ENCODE measurements at regions not wholly inside any gene's neighbourhood (a gene's known extent, or its start where the extent isn't known, plus 50 kb on each side); places are given as distances from the start of the nearest gene placed in this dataset.
"Not testable (repeated sequence)": the region's sequence is repeated elsewhere in the genome, so short reads cannot be mapped to it uniquely, and the experiment has no call there.

- H3K4me3 ChIP-seq (ENCODE audit: low read depth, low read length), result no peak overlapping the region
- H3K36me3 ChIP-seq (replicated peaks), result no peaks in the 10 kb centered on the region
- no peaks in the 10 kb centered on the region for H3K27me3 ChIP-seq (replicated peaks)
- DNase-seq, result no peak
- H3K27ac ChIP-seq, result no peak overlapping the region
- TF ChIP-seq, protein P1, sequence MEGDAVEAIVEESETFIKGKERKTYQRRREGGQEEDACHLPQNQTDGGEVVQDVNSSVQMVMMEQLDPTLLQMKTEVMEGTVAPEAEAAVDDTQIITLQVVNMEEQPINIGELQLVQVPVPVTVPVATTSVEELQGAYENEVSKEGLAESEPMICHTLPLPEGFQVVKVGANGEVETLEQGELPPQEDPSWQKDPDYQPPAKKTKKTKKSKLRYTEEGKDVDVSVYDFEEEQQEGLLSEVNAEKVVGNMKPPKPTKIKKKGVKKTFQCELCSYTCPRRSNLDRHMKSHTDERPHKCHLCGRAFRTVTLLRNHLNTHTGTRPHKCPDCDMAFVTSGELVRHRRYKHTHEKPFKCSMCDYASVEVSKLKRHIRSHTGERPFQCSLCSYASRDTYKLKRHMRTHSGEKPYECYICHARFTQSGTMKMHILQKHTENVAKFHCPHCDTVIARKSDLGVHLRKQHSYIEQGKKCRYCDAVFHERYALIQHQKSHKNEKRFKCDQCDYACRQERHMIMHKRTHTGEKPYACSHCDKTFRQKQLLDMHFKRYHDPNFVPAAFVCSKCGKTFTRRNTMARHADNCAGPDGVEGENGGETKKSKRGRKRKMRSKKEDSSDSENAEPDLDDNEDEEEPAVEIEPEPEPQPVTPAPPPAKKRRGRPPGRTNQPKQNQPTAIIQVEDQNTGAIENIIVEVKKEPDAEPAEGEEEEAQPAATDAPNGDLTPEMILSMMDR (IDR thresholded peaks at IDR 0.05; ENCODE audit: low read depth, low read length, missing control alignments), result no peak
- in situ Hi-C loops (cut with HindIII; ENCODE audit: low pct_ligation_motif_present, low sequenced_read_pairs), result no loop called here
These were observed 109.9 kb upstream of the CAB39 start for GRCh38 chr2:230602562-230603230.

GRCh38 chr2:230603317-230603716 is 109.3 kb upstream of the CAB39 start:
- H3K27ac ChIP-seq; H3K4me3 ChIP-seq (ENCODE audit: low read depth, low read length); H3K27me3 ChIP-seq (replicated peaks); DNase-seq; in situ Hi-C loops (cut with HindIII; ENCODE audit: low pct_ligation_motif_present, low sequenced_read_pairs); H3K36me3 ChIP-seq (replicated peaks): not testable (repeated sequence)

- H3K4me3 ChIP-seq (ENCODE audit: low read depth, low read length); in situ Hi-C loops (cut with HindIII; ENCODE audit: low pct_ligation_motif_present, low sequenced_read_pairs): not testable (repeated sequence)
These were observed 108.5 kb upstream of the CAB39 start for GRCh38 chr2:230604158-230604557.

DNA sequence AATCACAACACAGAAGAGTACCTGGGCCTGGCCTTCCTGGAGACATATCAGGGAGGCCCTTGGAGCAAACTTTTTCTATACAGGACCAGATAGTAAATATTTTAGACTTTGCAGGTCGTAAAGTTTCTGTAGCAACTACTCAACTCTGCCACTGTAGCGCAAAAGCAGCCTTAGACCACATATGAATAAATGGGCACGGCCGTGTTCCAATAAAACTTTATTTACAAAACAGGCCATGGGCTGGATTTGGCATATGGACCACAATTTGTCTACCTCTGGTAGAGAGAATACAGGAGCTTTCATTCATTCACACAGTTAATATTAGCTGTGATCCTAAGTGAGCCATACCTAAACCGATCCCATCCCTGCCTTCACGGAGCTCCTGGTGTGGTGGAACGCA is 98.6 kb upstream of the CAB39 start:
- TF ChIP-seq, protein P1 (IDR thresholded peaks at IDR 0.05; ENCODE audit: low read depth, low read length, missing control alignments), result no peak
- in situ Hi-C loops (cut with HindIII; ENCODE audit: low pct_ligation_motif_present, low sequenced_read_pairs), result no loop called here
- H3K27me3 ChIP-seq (replicated peaks), result no peaks in the 10 kb centered on the region
- H3K36me3 ChIP-seq (replicated peaks), result no peaks in the 10 kb centered on the region
- no peak overlapping the region for H3K27ac ChIP-seq
- no peak for DNase-seq
- H3K4me3 ChIP-seq (ENCODE audit: low read depth, low read length), result no peak overlapping the region

More at GRCh38 chr2:230604158-230604557, 108.5 kb upstream of the CAB39 start:
- H3K27ac ChIP-seq; H3K27me3 ChIP-seq (replicated peaks); H3K36me3 ChIP-seq (replicated peaks); DNase-seq: not testable (repeated sequence)

DNA sequence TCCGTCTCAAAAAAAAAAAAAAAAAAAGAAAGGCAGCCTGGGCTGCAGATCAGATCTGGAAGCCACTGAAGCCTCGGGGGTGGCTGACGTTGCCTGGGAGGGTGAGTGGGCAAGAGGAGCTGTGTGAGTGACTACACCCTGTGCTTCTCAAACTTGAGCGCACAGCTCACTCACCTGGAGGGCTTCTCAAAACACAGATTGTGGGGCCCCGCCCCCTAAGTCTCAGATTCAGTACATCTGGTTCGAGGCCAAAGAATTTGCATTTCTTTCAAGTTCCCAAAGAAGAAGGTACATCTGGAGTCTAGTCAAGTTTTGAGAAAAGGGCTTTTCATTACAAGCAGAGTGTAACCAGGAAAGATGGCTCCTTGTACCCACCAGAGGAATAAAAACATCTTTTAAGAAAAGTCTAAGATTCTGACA is 97.7 kb upstream of the CAB39 start:
- TF ChIP-seq, protein P1 (IDR thresholded peaks at IDR 0.05; ENCODE audit: low read depth, low read length, missing control alignments), result no peak
- Histone ChIP-seq H3K36me3 (replicated peaks) (no peaks in the 10 kb centered on the region), H3K27ac (no peak overlapping the region), H3K27me3 (replicated peaks) (no peaks in the 10 kb centered on the region), H3K4me3 (ENCODE audit: low read depth, low read length) (no peak overlapping the region)
- in situ Hi-C loops (cut with HindIII; ENCODE audit: low pct_ligation_motif_present, low sequenced_read_pairs), result no loop called here
- no peak for DNase-seq

DNA sequence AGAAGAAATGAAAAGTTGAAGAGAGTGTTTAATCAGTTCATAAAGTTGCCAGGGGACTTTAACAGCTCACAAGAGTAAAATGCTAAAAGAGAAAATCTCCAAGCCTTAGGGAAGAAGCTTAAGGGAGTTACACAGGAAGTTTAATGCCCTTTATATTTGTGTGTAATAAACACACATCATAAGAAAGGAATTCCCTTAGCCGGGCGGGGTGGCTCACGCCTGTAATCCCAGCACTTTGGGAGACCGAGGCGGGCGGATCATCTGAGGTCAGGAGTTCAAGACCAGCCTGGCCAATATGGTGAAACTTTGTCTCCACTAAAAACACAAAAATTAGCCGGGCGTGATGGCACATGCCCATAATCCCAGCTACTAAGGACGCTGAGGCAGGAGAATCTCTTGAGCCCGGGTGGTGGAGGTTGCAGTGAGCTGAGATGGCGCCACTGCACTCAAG is 95.4 kb upstream of the CAB39 start:
- H3K27me3 ChIP-seq (replicated peaks); in situ Hi-C loops (cut with HindIII; ENCODE audit: low pct_ligation_motif_present, low sequenced_read_pairs); H3K4me3 ChIP-seq (ENCODE audit: low read depth, low read length); H3K36me3 ChIP-seq (replicated peaks): not testable (repeated sequence)
- peak; percentile 73 for DNase-seq
- H3K27ac ChIP-seq, result peak overlapping the region; percentile 54

DNA sequence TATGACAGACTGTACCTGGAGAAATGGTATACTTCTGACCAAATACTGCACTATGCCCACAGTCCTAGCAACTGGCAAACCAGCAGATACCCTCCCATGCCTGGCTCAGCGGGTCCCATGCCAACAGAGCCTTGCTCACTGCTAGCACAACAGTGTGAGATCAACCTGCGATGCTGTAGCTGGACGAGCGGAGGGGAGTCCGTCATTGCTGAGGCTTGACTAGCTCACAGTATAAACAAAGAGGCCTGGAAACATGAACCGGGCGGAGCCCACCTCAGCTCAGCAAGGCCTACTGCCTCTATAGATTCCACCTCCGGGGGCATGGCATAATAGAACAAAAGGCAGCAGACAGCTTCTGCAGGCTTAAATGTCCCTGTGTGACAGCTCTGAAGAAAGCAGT is 93.2 kb upstream of the CAB39 start:
- Histone ChIP-seq H3K36me3 (replicated peaks) (no peaks in the 10 kb centered on the region), H3K27me3 (replicated peaks) (no peaks in the 10 kb centered on the region), H3K27ac (no peak overlapping the region), H3K4me3 (ENCODE audit: low read depth, low read length) (no peak overlapping the region)
- TF ChIP-seq, protein P1 (IDR thresholded peaks at IDR 0.05; ENCODE audit: low read depth, low read length, missing control alignments), result no peak
- in situ Hi-C loops (cut with HindIII; ENCODE audit: low pct_ligation_motif_present, low sequenced_read_pairs), result no loop called here
- no peak for DNase-seq

GRCh38 chr2:230625220-230625619 is 87.4 kb upstream of the CAB39 start:
- H3K27me3 ChIP-seq (replicated peaks); H3K27ac ChIP-seq; DNase-seq; H3K36me3 ChIP-seq (replicated peaks); in situ Hi-C loops (cut with HindIII; ENCODE audit: low pct_ligation_motif_present, low sequenced_read_pairs); H3K4me3 ChIP-seq (ENCODE audit: low read depth, low read length): not testable (repeated sequence)

GRCh38 chr2:230627091-230627490 is 85.6 kb upstream of the CAB39 start:
- H3K4me3 ChIP-seq (ENCODE audit: low read depth, low read length); in situ Hi-C loops (cut with HindIII; ENCODE audit: low pct_ligation_motif_present, low sequenced_read_pairs); H3K27ac ChIP-seq; DNase-seq; H3K36me3 ChIP-seq (replicated peaks); H3K27me3 ChIP-seq (replicated peaks): not testable (repeated sequence)
